Calu3 (cell line): ENCODE measurements at regions not wholly inside any gene's neighbourhood (a gene's known extent, or its start where the extent isn't known, plus 50 kb on each side); places are given as distances from the start of the nearest gene placed in this dataset.

Experiments
- BruUV-seq: library from RNA; stranded (reverse); fragments of 400-500 nt; replicated peaks from 2 replicates; lab custom pipeline; 2021; lab: Mats Ljungman, UMichigan
- CTCF ChIA-PET: fragments of 300-600 bp; sonication (Branson Sonifier 250); formaldehyde crosslinking; loops from one replicate; lab custom pipeline; 2022; ENCODE audit warnings: antibody characterized with exemption; lab: Charles Lee
- DNase-seq: peaks from one replicate; pipeline ENCODE4 v3.0.0; 2022
- H3K27ac Mint-ChIP-seq: one replicate; pipeline ENCODE4 v1.8.0; 2022; ENCODE audit warnings: mixed read lengths; ENCODE audit not compliant: unreplicated experiment
- H3K27me3 Mint-ChIP-seq: one replicate; pipeline ENCODE4 v1.8.0; 2022; ENCODE audit warnings: mixed read lengths; ENCODE audit not compliant: unreplicated experiment
- H3K36me3 Mint-ChIP-seq: one replicate; pipeline ENCODE4 v1.8.0; 2022; ENCODE audit warnings: mild to moderate bottlenecking, moderate library complexity, mixed read lengths; ENCODE audit not compliant: insufficient read depth, unreplicated experiment
- H3K4me1 Mint-ChIP-seq: one replicate; pipeline ENCODE4 v1.8.0; 2022; ENCODE audit warnings: mild to moderate bottlenecking, low read depth, mixed read lengths; ENCODE audit not compliant: unreplicated experiment
- H3K4me3 Mint-ChIP-seq: one replicate; pipeline ENCODE4 v1.8.0; 2022; ENCODE audit warnings: mild to moderate bottlenecking, low read depth, moderate library complexity, mixed read lengths; ENCODE audit not compliant: unreplicated experiment
- H3K9me3 Mint-ChIP-seq: one replicate; pipeline ENCODE4 v1.8.0; 2022; ENCODE audit warnings: low read depth, mixed read lengths; ENCODE audit not compliant: unreplicated experiment
- CTCF ChIP-seq: fragments of 200-600 bp; IDR thresholded peaks from one replicate; pipeline ENCODE4 v1.8.0; 2022; ENCODE audit warnings: antibody characterized with exemption; ENCODE audit not compliant: unreplicated experiment
- intact Hi-C: fragments of 100-400 bp; cut with micrococcal nuclease; formaldehyde crosslinking; loops from one replicate; pipeline ENCODE4 v1.10.0; 2022; ENCODE audit not compliant: unreplicated experiment

- no peak for DNase-seq
These were observed 94.0 kb upstream of the NGF start for GRCh38 chr1:115432061-115432460.

GRCh38 chr1:115430441-115431158 is 92.6 kb upstream of the NGF start:
- H3K27ac Mint-ChIP-seq = peak overlapping the region; percentile 7
- TF ChIP-seq CTCF = no peak
- H3K9me3 Mint-ChIP-seq = no peaks in the 10 kb centered on the region
- no peaks in the 10 kb centered on the region for H3K27me3 Mint-ChIP-seq
- no peak overlapping the region for H3K4me3 Mint-ChIP-seq
- CTCF ChIA-PET = no interaction called here
- no TSS peak for BruUV-seq
- H3K36me3 Mint-ChIP-seq = peaks cover 8% of the 10 kb centered on the region
- peak; percentile 30 for DNase-seq
- peaks cover 43% of the 10 kb centered on the region for H3K4me1 Mint-ChIP-seq
- intact Hi-C loops = no loop called here

More at GRCh38 chr1:115432061-115432460, 94.0 kb upstream of the NGF start:
- intact Hi-C loops = no loop called here
- Mint-ChIP-seq H3K27ac (no peak overlapping the region), H3K9me3 (no peaks in the 10 kb centered on the region), H3K27me3 (no peaks in the 10 kb centered on the region), H3K4me1 (peaks cover 43% of the 10 kb centered on the region), H3K4me3 (no peak overlapping the region), H3K36me3 (peaks cover 8% of the 10 kb centered on the region)
- CTCF ChIA-PET = no interaction called here
- no peak for TF ChIP-seq CTCF
- no TSS peak for BruUV-seq

- intact Hi-C loops = no loop called here
- H3K9me3 Mint-ChIP-seq = no peaks in the 10 kb centered on the region
- TF ChIP-seq CTCF = no peak
- CTCF ChIA-PET = no interaction called here
- H3K36me3 Mint-ChIP-seq = peaks cover 8% of the 10 kb centered on the region
- peaks cover 43% of the 10 kb centered on the region for H3K4me1 Mint-ChIP-seq
- BruUV-seq = no TSS peak
- no peak overlapping the region for H3K4me3 Mint-ChIP-seq
- H3K27ac Mint-ChIP-seq = peak overlapping the region; percentile 7
- no peak for DNase-seq
- H3K27me3 Mint-ChIP-seq = no peaks in the 10 kb centered on the region
These were observed 91.8 kb upstream of the NGF start for GRCh38 chr1:115429884-115430283.

GRCh38 chr1:115429241-115429640 is 91.2 kb upstream of the NGF start:
- H3K4me1 Mint-ChIP-seq = peaks cover 43% of the 10 kb centered on the region
- no peaks in the 10 kb centered on the region for H3K27me3 Mint-ChIP-seq
- no peak overlapping the region for H3K27ac Mint-ChIP-seq
- no peaks in the 10 kb centered on the region for H3K9me3 Mint-ChIP-seq
- H3K36me3 Mint-ChIP-seq = peaks cover 8% of the 10 kb centered on the region
- H3K4me3 Mint-ChIP-seq = no peak overlapping the region
- no peak for DNase-seq
- intact Hi-C loops = no loop called here
- no TSS peak for BruUV-seq
- no peak for TF ChIP-seq CTCF
- CTCF ChIA-PET = no interaction called here
